ENCODE measurements at regions not wholly inside any gene's neighbourhood (a gene's known extent, or its start where the extent isn't known, plus 50 kb on each side); places are given as distances from the start of the nearest gene placed in this dataset.

DNA sequence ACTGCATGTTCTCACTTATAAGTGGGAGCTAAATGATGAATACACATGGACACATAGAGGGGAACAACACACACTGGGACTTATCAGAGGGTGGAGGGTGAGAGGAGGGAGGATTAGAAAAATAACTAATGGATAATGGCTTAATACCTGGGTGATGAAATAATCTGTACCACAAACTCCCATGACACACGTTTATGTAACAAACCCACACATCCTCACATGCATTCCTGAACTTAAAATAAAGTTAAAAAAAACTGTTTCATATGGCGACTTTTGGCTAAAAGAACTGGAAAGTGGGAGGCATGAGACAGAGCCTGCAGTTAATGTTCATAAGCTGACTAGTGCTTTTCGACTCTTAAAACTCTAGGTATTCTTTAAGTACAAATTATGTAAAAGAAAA is 98.9 kb upstream of the NPFFR2 start:
- DNase-seq: peak; percentile 0

- no peak for DNase-seq
Measured at GRCh38 chr4:71938776-71939175, 93.0 kb upstream of the NPFFR2 start.

DNA sequence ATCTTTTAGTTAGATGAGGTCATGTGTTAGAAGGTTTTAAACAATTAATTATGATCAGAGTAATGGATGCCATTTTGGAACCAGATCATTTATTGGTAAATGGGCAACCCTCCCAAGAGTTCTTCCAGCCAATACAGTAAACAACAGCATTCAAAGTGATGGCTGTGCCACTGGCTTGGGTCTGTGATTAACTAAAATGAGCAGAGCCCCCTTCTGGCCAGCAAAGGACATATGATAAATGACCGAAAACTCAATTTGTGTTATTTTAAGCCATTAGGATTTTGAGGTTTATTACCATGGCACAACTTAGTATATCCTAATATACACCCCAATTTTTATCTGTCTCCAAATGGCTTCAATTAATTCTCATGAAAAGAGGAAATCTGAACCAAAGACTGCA is 90.8 kb upstream of the NPFFR2 start:
- peak; percentile 0 for DNase-seq

DNA sequence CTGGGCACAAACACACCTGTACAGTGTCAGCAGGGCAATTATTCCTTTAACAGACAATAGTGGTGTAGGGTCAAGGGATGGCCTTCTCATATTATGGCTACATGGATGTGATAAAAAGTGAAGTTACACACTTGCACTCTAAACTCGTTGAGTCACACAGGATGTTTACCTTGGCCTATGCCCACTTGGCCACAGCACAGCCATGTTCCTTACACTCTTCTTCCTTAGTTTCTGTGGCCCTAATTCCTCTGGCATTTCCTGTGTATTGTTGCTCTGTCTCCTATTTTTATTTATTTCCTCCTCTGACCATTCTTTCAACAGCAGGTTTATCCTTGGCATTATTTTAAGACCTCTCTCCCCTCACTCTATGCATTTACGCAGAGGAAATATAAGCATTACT is 86.8 kb upstream of the NPFFR2 start:
- no peak for DNase-seq

DNA sequence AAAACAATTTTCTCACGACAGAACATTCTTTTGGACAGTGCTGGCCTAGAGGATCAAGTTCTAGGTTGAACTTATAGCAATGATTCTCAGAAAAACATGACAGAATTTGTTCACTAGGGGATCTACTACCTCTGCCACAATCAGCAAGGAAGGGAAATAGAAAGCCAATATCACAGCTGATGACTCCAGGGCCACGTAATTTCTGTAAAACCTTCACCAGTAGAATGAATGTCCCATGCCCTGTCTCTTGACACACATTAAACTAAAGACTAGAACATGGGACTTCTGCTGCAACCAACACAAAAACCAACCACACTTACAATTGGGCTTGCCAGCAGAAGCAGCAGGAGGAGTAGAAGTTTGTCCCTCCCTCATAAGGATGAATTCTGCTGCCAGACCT is 86.0 kb upstream of the NPFFR2 start:
- no peak for DNase-seq

GRCh38 chr4:71958978-71959377 is 72.8 kb upstream of the NPFFR2 start:
- DNase-seq: no peak

- no peak for DNase-seq
Measured at GRCh38 chr4:71962622-71963264, 69.1 kb upstream of the NPFFR2 start.

DNA sequence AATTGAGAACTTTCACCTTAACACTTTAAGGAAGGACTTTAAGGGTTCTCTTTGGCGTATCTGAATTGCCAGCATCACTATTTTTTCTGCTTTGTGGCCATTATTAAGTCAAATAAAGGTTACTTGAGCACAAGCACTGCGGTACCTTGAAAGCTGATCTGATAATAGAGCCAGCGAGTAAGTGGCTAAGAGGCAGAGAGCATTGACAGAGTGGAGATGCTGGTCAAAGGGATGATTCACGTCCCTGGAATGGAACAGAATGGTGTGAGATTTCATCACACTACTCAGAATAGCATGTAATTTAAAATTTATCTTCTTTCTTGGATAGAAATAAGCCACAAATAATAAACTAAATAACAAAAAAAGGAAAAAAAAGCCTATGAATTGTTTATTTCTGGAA is 57.1 kb upstream of the NPFFR2 start:
- peak; percentile 2 for DNase-seq

GRCh38 chr4:71976523-71976922 is 55.3 kb upstream of the NPFFR2 start:
- DNase-seq: no peak

DNA sequence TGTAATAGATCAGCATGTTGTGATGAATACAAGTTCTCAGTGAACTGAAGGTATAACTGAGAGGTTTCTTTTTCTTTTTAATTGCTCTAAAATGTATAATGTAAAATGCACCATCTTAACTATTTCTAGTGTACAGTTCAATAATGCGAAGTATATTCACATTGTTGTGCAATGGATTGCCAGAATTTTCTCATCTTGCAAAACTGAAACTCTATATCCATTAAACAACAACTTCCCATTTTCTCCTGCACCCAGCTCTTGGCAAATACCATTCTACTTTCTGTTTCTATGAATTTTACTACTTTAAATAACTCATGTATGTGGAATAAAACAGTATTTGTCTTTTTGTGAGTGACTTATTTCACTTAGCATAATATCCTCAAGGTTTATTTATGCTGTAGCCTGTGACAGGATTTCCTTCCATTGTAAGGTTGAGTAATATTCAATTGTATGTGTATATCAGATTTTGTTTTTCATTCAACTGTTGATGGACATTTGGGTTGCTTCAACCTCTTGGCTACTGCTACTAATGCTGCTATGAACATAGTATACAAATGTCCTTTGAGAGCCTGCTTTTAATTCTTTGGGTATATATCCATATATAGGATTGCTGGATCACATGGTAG is 53.5 kb upstream of the NPFFR2 start:
- DNase-seq: no peak

GRCh38 chr4:71980976-71981375 is 50.8 kb upstream of the NPFFR2 start:
- no peak for DNase-seq

All from fibroblast of skin of abdomen (primary cell).